ENCODE measurements at regions not wholly inside any gene's neighbourhood (a gene's known extent, or its start where the extent isn't known, plus 50 kb on each side); places are given as distances from the start of the nearest gene placed in this dataset.

GRCh38 chr3:59698091-59698490, 648.3 kb upstream of the CFAP20DC start:
- no peaks in the 10 kb centered on the region for H3K27me3 ChIP-seq (replicated peaks; ENCODE audit: insufficient read depth)
- no peaks in the 10 kb centered on the region for H3K4me1 ChIP-seq (replicated peaks)
- WGBS, result 49% methylated on average over 3 of the region's 3 CpGs
- intact Hi-C loops (cut with DNase I), result no loop called here
- no peaks in the 10 kb centered on the region for H3K9me3 ChIP-seq
- no peak for TF ChIP-seq POLR2AphosphoS5 (IDR thresholded peaks at IDR 0.05)
- no peak for TF ChIP-seq CTCF (IDR thresholded peaks at IDR 0.05)
- TF ChIP-seq POLR2A (IDR thresholded peaks at IDR 0.05), result no peak
- DNase-seq (ENCODE audit: low spot score), result no peak
- no peak overlapping the region for H3K4me3 ChIP-seq
- H3K27ac ChIP-seq, result no peak overlapping the region
- no peaks in the 10 kb centered on the region for H3K36me3 ChIP-seq

- no peaks in the 10 kb centered on the region for H3K36me3 ChIP-seq
- no peak for TF ChIP-seq CTCF (IDR thresholded peaks at IDR 0.05)
- intact Hi-C loops (cut with DNase I), result no loop called here
Measured at GRCh38 chr3:59696783-59697182, 647.0 kb upstream of the CFAP20DC start.

GRCh38 chr3:59695860-59696259, 646.0 kb upstream of the CFAP20DC start:
- DNase-seq (ENCODE audit: low spot score), result no peak
- Histone ChIP-seq H3K4me3 (no peak overlapping the region), H3K4me1 (replicated peaks) (no peaks in the 10 kb centered on the region), H3K27me3 (replicated peaks; ENCODE audit: insufficient read depth) (no peaks in the 10 kb centered on the region), H3K27ac (no peak overlapping the region), H3K36me3 (no peaks in the 10 kb centered on the region), H3K9me3 (no peaks in the 10 kb centered on the region)
- intact Hi-C loops (cut with DNase I), result no loop called here
- TF ChIP-seq POLR2AphosphoS5 (IDR thresholded peaks at IDR 0.05), result no peak
- no peak for TF ChIP-seq CTCF (IDR thresholded peaks at IDR 0.05)
- no peak for TF ChIP-seq POLR2A (IDR thresholded peaks at IDR 0.05)
- WGBS, result 27% methylated on average over 4 of the region's 4 CpGs

More at GRCh38 chr3:59696783-59697182, 647.0 kb upstream of the CFAP20DC start:
- H3K4me1 ChIP-seq (replicated peaks), result no peaks in the 10 kb centered on the region
- H3K9me3 ChIP-seq, result no peaks in the 10 kb centered on the region
- DNase-seq (ENCODE audit: low spot score), result no peak
- no peak overlapping the region for H3K27ac ChIP-seq
- H3K27me3 ChIP-seq (replicated peaks; ENCODE audit: insufficient read depth), result no peaks in the 10 kb centered on the region
- H3K4me3 ChIP-seq, result no peak overlapping the region

- Histone ChIP-seq H3K9me3 (no peaks in the 10 kb centered on the region), H3K4me3 (no peak overlapping the region), H3K27ac (no peak overlapping the region), H3K27me3 (replicated peaks; ENCODE audit: insufficient read depth) (no peaks in the 10 kb centered on the region), H3K4me1 (replicated peaks) (no peaks in the 10 kb centered on the region), H3K36me3 (no peaks in the 10 kb centered on the region)
- WGBS, result 67% methylated on average over 3 of the region's 3 CpGs
- DNase-seq (ENCODE audit: low spot score), result no peak
- intact Hi-C loops (cut with DNase I), result no loop called here
- no peak for TF ChIP-seq CTCF (IDR thresholded peaks at IDR 0.05)
- TF ChIP-seq POLR2A (IDR thresholded peaks at IDR 0.05), result no peak
- no peak for TF ChIP-seq POLR2AphosphoS5 (IDR thresholded peaks at IDR 0.05)
Measured at GRCh38 chr3:59692117-59692516, 642.3 kb upstream of the CFAP20DC start.

GRCh38 chr3:59690886-59691285, 641.1 kb upstream of the CFAP20DC start:
- TF ChIP-seq POLR2A (IDR thresholded peaks at IDR 0.05) (no peak), CTCF (IDR thresholded peaks at IDR 0.05) (no peak), POLR2AphosphoS5 (IDR thresholded peaks at IDR 0.05) (no peak)

More at GRCh38 chr3:59690886-59691285, 641.1 kb upstream of the CFAP20DC start:
- Histone ChIP-seq H3K9me3 (no peaks in the 10 kb centered on the region), H3K27me3 (replicated peaks; ENCODE audit: insufficient read depth) (no peaks in the 10 kb centered on the region), H3K4me3 (no peak overlapping the region), H3K27ac (no peak overlapping the region), H3K36me3 (no peaks in the 10 kb centered on the region), H3K4me1 (replicated peaks) (no peaks in the 10 kb centered on the region)
- WGBS, result 86% methylated on average over 2 of the region's 2 CpGs
- DNase-seq (ENCODE audit: low spot score), result no peak
- intact Hi-C loops (cut with DNase I), result no loop called here
